ENCODE measurements at regions not wholly inside any gene's neighbourhood (a gene's known extent, or its start where the extent isn't known, plus 50 kb on each side); places are given as distances from the start of the nearest gene placed in this dataset.
A peak's percentile ranks its signal among the peaks of the same experiment; 100 is the strongest.

- Histone ChIP-seq H3K36me3 (no peaks in the 10 kb centered on the region), H3K4me1 (peaks cover 0 to 41% (median 14%) of the 10 kb centered on the region in 4 donors), H3K27me3 (no peaks in the 10 kb centered on the region), H3K4me3 (no peak overlapping the region), H3K9me3 (no peaks in the 10 kb centered on the region), H3K27ac (peak overlapping the region in 1 of 4 donors; percentile 10)
- TF ChIP-seq POLR2A (IDR thresholded peaks at IDR 0.05) = no peak
- TF ChIP-seq, protein P1, sequence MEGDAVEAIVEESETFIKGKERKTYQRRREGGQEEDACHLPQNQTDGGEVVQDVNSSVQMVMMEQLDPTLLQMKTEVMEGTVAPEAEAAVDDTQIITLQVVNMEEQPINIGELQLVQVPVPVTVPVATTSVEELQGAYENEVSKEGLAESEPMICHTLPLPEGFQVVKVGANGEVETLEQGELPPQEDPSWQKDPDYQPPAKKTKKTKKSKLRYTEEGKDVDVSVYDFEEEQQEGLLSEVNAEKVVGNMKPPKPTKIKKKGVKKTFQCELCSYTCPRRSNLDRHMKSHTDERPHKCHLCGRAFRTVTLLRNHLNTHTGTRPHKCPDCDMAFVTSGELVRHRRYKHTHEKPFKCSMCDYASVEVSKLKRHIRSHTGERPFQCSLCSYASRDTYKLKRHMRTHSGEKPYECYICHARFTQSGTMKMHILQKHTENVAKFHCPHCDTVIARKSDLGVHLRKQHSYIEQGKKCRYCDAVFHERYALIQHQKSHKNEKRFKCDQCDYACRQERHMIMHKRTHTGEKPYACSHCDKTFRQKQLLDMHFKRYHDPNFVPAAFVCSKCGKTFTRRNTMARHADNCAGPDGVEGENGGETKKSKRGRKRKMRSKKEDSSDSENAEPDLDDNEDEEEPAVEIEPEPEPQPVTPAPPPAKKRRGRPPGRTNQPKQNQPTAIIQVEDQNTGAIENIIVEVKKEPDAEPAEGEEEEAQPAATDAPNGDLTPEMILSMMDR (IDR thresholded peaks at IDR 0.05) = no peak
- DNase-seq = no peak
Observed at GRCh38 chr11:35087648-35088047, 51.3 kb upstream of the CD44 start.

GRCh38 chr11:35088226-35088625, 50.7 kb upstream of the CD44 start:
- TF ChIP-seq POLR2A (IDR thresholded peaks at IDR 0.05) = no peak
- TF ChIP-seq, protein P1 (IDR thresholded peaks at IDR 0.05) = no peak
- DNase-seq = no peak
- Histone ChIP-seq H3K27me3 (no peaks in the 10 kb centered on the region), H3K9me3 (no peaks in the 10 kb centered on the region), H3K27ac (peak overlapping the region in 1 of 4 donors; percentile 10), H3K36me3 (no peaks in the 10 kb centered on the region), H3K4me1 (peaks cover 0 to 36% (median 8%) of the 10 kb centered on the region in 4 donors), H3K4me3 (no peak overlapping the region)

- H3K9me3 ChIP-seq = no peaks in the 10 kb centered on the region
- no peak for TF ChIP-seq POLR2A (IDR thresholded peaks at IDR 0.05)
- TF ChIP-seq, protein P1 (IDR thresholded peaks at IDR 0.05) = no peak
- no peaks in the 10 kb centered on the region for H3K36me3 ChIP-seq
- no peak for DNase-seq
- H3K4me1 ChIP-seq = peaks cover 0 to 31% (median 6%) of the 10 kb centered on the region in 4 donors
- H3K27me3 ChIP-seq = no peaks in the 10 kb centered on the region
- H3K4me3 ChIP-seq = no peak overlapping the region
- H3K27ac ChIP-seq = no peak overlapping the region
Observed at GRCh38 chr11:35088676-35089075, 50.3 kb upstream of the CD44 start.

All from Peyer's patch (tissue), 4 donors.